Occipital lobe (tissue), 1 donor: ENCODE measurements at regions not wholly inside any gene's neighbourhood (a gene's known extent, or its start where the extent isn't known, plus 50 kb on each side); places are given as distances from the start of the nearest gene placed in this dataset.
"Not testable (repeated sequence)": the region's sequence is repeated elsewhere in the genome, so short reads cannot be mapped to it uniquely, and the experiment has no call there.

Source experiments
- DNase-seq: peaks from one replicate; lab custom pipeline; 2025; lab: John Stamatoyannopoulos, UW

GRCh38 chr1:143699731-143700130 lies 272.1 kb downstream of the FAM72C start:
- no peak for DNase-seq

GRCh38 chr1:143699115-143699514 lies 272.7 kb downstream of the FAM72C start:
- DNase-seq = no peak

- no peak for DNase-seq
Observed at GRCh38 chr1:143698016-143698415, 273.8 kb downstream of the FAM72C start.

- no peak for DNase-seq
Observed at GRCh38 chr1:143694085-143694484, 277.7 kb downstream of the FAM72C start.

- no peak for DNase-seq
Observed at GRCh38 chr1:143691971-143692529, 279.7 kb downstream of the FAM72C start.

- no peak for DNase-seq
Observed at GRCh38 chr1:143691400-143691891, 280.3 kb downstream of the FAM72C start.

- DNase-seq = no peak
Observed at GRCh38 chr1:143689781-143690180, 282.0 kb downstream of the FAM72C start.

GRCh38 chr1:143680304-143680703 lies 291.5 kb downstream of the FAM72C start:
- no peak for DNase-seq

GRCh38 chr1:143672983-143673382 lies 298.8 kb downstream of the FAM72C start:
- no peak for DNase-seq

- no peak for DNase-seq
Observed at GRCh38 chr1:143667730-143668129, 304.1 kb downstream of the FAM72C start.

GRCh38 chr1:143666851-143667250 lies 304.9 kb downstream of the FAM72C start:
- no peak for DNase-seq

- DNase-seq = no peak
Observed at GRCh38 chr1:143665606-143666005, 306.2 kb downstream of the FAM72C start.

GRCh38 chr1:143663056-143663455 lies 308.7 kb downstream of the FAM72C start:
- DNase-seq = not testable (repeated sequence)

GRCh38 chr1:143661418-143662101 lies 310.2 kb downstream of the FAM72C start:
- no peak for DNase-seq

- DNase-seq = no peak
Observed at GRCh38 chr1:143660354-143660941, 311.3 kb downstream of the FAM72C start.

GRCh38 chr1:143653429-143653802 lies 318.4 kb downstream of the FAM72C start:
- no peak for DNase-seq

GRCh38 chr1:143652744-143653428 lies 318.9 kb downstream of the FAM72C start:
- no peak for DNase-seq

GRCh38 chr1:143652187-143652586 lies 319.6 kb downstream of the FAM72C start:
- DNase-seq = no peak

GRCh38 chr1:143651350-143651992 lies 320.3 kb downstream of the FAM72C start:
- DNase-seq = no peak

GRCh38 chr1:143644035-143644434 lies 327.8 kb downstream of the FAM72C start:
- not testable (repeated sequence) for DNase-seq

- no peak for DNase-seq
Observed at GRCh38 chr1:143643148-143643885, 328.5 kb downstream of the FAM72C start.
